GM18520 (cell line): ENCODE measurements at regions not wholly inside any gene's neighbourhood (a gene's known extent, or its start where the extent isn't known, plus 50 kb on each side); places are given as distances from the start of the nearest gene placed in this dataset.
"Not testable (repeated sequence)": the region's sequence is repeated elsewhere in the genome, so short reads cannot be mapped to it uniquely, and the experiment has no call there.

Experiments used
- ATAC-seq: cut with Tn5 transposase; IDR thresholded peaks from one replicate; pipeline ENCODE4 v1.9.1; 2021; ENCODE audit not compliant: unreplicated experiment

- no peak for ATAC-seq
These were observed 1246.5 kb downstream of the UQCRFS1 start for GRCh38 chr19:27966390-27966816.

DNA sequence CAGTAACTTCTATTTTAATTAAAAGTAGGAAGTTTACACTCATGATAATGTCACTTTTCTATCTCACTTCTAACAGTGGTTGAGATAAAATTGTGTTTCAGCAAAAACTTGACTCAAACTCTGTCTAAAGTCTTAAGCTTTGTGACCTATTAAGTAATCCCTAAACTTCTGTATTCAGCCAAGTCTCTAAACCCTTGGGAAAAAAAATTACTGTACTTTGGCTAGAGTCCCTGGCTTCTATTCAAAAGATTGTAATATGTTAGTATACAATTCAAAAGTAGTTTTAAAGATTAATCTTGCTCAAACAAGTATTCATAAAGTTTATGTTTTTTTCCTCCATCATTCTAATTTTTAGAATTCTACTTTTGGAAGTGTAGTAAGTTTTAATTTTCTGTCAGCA lies 1248.8 kb downstream of the UQCRFS1 start:
- ATAC-seq: no peak

GRCh38 chr19:27962264-27962663 lies 1250.7 kb downstream of the UQCRFS1 start:
- no peak for ATAC-seq

DNA sequence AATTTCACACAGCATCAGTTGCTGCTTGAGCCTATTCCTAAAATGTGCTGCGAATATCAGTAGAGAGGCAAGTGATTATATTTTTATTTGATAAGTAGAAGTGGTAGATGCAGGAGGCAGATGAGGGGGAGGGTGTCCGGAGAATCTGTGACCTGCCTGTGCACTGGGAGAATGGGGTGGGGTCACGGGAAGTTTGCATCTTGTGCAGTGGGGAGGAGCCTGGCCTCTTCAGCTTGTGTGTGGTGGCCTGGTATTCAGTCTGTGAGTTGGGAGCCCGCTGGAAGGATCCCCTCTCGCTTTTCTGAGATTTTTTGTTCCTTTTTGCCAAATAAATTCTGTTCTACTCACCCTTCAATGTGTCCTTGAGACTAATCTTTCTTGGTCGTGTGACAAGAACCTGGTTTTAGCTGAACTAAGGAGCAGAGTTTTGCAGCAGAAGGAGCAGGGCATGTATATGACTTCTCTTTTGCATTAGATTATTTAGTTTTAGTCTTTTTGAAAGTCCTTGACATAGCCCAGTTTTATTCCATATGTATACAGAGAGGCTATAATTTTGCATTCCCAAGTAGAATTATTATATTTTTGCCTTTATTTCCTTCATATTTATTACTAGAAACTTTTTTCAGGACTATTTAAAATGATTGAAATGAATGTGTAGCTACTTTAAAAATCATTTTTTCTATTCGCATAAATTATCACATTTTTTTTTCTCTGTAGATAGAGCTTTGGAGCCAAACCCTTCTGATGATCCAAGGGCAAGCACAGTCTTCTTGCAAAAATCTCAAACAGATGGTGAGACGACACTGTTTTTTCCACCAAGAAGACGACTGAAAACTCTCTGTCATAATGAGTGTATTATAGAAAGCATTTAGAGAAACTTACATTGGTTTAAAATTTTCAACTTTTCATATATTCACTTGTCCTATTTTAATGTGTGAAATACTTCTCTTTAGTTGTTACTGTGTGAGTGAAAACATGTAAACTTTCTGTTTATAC lies 1257.2 kb downstream of the UQCRFS1 start:
- no peak for ATAC-seq

DNA sequence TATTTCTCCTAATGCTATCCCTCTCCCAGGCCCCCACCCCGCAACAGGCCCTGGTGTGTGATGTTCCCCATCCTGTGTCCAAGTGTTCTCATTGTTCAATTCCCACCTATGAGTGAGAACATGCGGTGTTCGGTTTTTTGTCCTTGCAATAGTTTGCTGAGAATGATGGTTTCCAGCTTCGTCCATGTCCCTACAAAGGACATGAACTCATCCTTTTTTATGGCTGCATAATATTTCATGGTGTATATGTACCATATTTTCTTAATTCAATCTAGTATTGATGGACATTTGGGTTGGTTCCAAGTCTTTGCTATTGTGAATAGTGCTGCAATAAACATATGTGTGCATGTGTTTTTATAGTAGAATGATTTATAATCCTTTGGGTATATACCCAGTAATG lies 1270.3 kb downstream of the UQCRFS1 start:
- ATAC-seq: not testable (repeated sequence)

DNA sequence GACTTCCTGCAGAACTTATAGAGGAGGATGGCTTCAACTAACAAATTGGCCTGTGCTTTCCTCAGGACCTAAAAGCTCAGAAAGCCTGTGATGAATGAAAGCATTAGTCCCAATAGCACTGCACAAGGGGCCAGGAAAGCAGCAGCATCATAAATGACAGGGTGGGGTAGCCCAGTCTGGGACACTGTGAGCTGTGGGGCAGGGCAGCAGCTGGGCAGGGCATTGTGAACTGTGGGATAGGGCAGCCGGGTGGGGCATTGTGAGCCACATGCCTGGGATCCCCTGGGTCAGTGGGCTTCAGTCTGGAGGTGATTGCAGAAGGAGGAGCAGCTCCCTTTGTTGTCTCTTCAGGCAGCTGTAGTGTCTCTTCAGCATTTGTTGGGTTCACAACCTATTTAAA lies 1276.8 kb downstream of the UQCRFS1 start:
- ATAC-seq: no peak

DNA sequence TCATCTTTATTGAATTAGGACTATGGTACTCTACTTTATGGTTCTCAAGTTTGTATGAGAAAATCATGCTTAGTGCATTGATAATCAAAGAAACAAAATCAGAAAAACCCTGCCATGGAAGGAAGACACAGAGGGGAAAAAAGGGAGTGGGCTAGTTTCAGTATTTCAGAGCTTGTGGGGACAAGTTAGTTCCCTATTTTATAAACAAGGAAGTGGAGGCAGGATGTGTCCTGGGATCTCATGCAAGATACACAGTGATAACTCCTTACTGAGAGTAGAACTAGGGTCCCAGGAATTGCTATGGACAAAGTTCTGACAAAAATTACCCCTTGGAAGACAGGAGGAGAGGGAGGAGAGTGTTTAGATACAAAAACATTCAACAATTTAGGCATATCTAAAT lies 1277.3 kb downstream of the UQCRFS1 start:
- ATAC-seq: no peak

DNA sequence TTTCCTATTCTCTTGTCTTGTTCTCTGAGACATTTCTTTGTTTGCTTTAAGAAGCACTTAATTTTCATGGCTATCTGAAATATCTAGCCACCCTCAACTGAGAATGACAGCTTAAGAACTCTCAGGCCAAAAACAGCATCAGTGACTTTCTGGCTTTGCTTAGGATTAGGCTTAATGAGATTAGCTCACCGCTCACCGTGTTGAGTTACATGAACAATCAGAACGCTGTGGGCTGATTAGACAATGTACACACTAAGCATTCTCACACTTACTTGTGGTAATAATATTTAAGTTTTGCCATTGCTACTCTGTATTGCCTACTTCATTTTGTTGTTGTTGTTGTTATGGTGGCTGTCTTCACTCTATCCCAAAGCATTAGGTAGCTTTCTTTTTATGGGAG lies 1283.6 kb downstream of the UQCRFS1 start:
- ATAC-seq: no peak

DNA sequence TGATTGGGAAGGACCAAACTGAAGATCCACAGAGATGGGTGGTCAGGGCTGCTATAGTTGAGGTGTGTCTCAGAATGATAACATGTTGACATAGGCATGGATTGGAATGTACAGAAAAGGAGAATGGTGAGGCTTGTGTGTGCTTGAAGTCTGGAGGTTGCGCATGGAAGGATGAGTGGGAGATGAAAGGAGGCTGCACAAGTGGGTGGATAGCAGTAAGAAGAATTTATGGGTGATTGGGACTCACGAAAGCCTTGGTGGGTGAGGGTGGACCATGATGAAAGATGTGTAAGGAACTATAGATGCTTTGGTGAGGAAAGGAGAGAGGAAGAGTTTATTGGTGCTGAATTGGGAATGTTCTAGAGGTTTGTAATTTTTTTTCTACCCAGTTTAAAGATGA lies 1287.7 kb downstream of the UQCRFS1 start:
- ATAC-seq: no peak

DNA sequence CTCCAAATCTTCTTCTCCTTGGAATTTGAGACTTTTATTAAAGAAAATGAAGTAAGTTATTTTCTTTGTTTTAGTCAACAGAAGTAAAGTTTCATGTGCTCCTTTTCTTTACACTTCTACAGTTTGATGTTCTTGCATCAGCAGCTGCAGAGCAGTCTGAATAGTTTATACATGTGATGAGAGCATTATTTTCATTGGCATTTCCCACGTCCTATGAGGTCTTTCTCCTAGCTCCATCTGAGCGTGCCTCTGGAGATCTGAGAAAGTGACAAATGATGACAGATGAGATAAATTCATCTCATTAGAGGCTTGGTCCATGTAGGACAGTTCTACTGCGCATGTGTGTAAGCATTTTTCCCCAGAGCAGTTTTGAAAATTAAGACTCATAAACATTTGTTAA lies 1290.0 kb downstream of the UQCRFS1 start:
- no peak for ATAC-seq

DNA sequence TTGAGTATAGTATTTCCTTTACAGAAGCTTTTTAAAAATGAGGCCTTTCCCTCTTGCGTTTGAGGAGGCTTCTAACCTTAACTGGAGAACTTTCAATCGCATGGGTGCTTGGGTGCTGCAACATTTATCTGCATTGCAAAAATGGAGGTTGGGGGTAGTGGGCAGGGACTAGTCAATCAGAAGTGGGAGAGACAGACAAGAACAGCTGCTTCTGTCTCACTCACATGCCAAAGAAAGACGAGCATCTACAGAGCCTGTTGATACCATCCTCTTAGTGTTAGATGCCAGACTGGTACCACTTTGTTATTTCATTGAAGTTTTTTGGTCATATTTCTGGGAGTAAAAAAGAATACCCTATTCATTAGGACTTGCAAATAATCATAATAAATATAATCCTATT lies 1292.2 kb downstream of the UQCRFS1 start:
- no peak for ATAC-seq

- no peak for ATAC-seq
These were observed 1294.1 kb downstream of the UQCRFS1 start for GRCh38 chr19:27918818-27919217.

DNA sequence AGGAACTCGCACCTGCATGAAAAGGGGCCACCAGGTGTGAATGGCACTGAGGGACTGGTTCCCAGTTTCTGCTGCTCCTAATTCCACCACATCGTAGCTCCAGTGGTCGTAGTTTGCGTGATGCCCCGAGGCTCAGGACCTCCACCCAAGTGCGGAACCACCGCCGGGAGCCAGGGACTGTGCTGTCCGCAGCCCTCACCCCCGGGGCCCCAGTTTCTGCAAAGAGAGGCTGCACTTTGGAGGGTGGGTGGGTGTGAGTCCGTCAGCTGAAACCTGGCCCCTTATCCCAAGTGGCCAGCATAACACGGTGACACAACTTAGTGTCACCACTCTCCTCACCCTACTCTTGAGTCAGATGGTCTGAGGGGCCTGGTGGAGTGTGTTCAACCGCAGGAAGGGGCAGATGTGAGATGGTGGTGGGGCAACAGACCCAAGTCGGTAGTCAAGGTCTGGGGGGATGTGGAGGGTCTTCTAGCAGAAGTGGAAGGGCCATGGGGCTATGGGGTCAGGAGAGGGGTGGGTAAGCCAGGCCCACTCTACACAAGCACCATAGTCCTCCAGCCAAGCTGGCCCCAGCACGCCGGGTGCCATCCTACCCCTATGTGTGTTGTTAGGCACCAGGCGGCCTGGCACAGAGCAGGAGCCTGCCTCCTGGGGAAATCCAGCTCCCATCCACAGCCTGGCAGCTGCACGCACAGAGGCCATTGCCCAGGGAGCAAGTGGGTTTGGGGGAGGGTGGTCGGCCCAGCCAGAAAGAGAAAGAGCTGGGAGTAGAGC lies 1301.6 kb downstream of the UQCRFS1 start:
- ATAC-seq: no peak

DNA sequence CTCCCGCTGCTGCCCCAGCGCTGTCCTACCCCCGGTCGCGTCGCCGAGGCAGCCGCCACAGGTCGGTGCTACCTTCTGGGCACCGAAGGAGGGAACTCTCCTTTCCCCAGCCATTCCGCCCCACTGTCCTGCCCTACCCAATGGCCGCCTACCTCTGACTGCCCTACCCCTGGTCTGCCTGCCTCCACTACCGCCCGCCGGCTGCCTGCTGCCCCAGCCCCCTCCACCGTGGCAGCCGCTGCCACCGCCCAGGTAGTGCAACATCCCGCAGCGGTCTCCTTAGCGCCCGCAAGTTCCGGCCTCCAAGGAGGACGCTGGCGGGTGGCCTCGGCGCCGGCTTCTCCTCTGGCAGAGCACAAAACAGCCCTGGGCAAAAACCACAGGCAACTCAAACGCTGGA lies 1303.1 kb downstream of the UQCRFS1 start:
- ATAC-seq: no peak

- no peak for ATAC-seq
These were observed 1303.6 kb downstream of the UQCRFS1 start for GRCh38 chr19:27909185-27909840.

- ATAC-seq: no peak
These were observed 1306.9 kb downstream of the UQCRFS1 start for GRCh38 chr19:27906081-27906480.

- ATAC-seq: no peak
These were observed 1307.9 kb downstream of the UQCRFS1 start for GRCh38 chr19:27905074-27905473.

DNA sequence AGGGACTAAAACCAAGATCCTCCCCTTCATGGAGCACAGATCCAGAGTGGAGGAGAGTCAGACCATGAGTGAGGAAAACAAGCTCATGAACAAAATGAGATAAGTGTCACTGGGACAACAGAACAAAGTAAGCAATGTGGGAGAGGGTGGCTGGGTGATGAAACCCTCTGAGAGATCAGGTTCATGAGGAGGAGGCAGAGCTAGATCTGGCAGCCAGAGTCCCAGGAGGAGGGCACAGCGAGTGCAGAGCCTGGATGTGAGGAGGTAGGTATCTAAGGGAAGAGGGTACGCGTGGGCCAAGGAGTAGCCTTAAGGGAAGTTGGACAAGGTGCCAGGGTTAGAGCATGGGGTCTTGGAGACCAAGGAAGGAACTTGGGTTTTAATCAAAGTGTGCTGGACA lies 1311.9 kb downstream of the UQCRFS1 start:
- no peak for ATAC-seq

GRCh38 chr19:27896091-27896490 lies 1316.9 kb downstream of the UQCRFS1 start:
- ATAC-seq: no peak

GRCh38 chr19:27894906-27895754 lies 1317.8 kb downstream of the UQCRFS1 start:
- ATAC-seq: no peak

GRCh38 chr19:27892500-27892899 lies 1320.5 kb downstream of the UQCRFS1 start:
- no peak for ATAC-seq
